ENCODE measurements at regions not wholly inside any gene's neighbourhood (a gene's known extent, or its start where the extent isn't known, plus 50 kb on each side); places are given as distances from the start of the nearest gene placed in this dataset.

DNA sequence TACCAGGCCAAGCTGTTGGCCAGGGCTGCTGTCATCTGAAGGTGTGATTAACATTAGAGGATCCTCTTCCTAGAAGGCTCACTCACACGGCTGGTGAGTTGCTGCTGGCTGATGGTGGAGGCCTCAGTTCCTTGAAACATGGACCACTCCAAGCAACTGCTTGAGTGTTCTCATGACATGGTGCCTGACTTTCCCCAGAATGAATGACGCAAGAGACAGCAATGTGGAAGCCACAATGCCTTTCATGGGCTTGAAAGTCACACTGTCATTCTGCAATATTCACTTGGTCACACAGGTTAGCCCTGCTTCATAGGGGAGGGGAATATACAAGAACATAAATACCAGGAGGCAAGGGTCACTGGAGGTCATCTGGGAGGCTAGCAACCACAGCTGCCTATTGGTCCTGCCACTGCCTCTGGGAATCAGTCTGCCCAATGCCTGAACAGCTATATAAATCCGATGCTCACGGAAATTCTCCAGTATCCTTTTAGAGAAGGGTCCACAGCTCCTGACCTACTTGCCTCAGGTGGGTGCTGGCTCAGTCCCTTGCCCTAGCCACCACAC is 97.1 kb upstream of the MAML3 start:
- Histone ChIP-seq H3K4me3 (ENCODE audit: low read depth, low read length) (no peak overlapping the region), H3K27ac (ENCODE audit: low read depth) (no peak overlapping the region), H3K36me3 (ENCODE audit: insufficient read depth) (no peaks in the 10 kb centered on the region), H3K4me1 (ENCODE audit: insufficient read depth) (no peaks in the 10 kb centered on the region)
- DNase-seq (ENCODE audit: extremely low spot score) = no peak
- WGBS = 87% methylated on average over 4 of the region's 4 CpGs

DNA sequence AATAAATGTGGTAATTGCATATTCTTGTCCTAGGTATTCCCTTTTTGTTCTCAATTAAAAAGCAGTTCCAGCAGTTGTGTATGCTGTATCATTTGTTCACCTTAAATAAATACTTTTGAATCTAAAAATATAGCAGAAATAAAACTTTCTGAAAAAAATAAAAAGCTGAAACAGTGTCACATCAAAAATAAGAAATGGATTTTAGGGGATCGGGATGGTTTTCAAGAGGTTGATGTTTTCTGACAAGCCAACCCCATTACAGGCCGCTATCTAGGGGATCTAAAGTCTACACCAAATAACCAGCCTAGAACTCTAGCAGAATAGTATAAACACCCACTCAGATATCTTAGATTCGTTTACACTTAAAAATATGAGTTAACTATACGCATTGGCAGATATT is 95.4 kb upstream of the MAML3 start:
- Histone ChIP-seq H3K36me3 (ENCODE audit: insufficient read depth) (no peaks in the 10 kb centered on the region), H3K4me1 (ENCODE audit: insufficient read depth) (no peaks in the 10 kb centered on the region), H3K27ac (ENCODE audit: low read depth) (no peak overlapping the region), H3K4me3 (ENCODE audit: low read depth, low read length) (no peak overlapping the region)
- no peak for DNase-seq (ENCODE audit: extremely low spot score)
- WGBS = 60% methylated on average over 4 of the region's 4 CpGs

DNA sequence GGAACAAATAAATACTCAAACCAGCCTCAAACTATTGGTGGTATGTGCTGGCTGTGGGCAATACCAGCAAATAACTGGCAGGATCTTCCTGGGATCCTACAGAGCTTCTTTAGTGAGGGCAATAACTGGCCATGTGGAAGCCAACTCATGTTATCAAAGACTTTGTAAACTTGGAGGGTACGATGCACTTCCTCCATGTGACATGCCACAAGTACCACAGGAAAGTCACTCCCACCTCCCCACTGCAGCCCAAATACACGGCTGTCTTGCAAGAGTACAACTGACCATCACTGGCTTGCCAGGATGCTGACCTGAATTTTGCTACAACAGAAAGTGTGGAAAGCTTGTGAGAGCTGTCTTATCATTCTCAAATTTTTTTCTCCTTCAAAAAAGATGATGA is 93.3 kb upstream of the MAML3 start:
- no peak for DNase-seq (ENCODE audit: extremely low spot score)
- H3K4me1 ChIP-seq (ENCODE audit: insufficient read depth) = no peaks in the 10 kb centered on the region
- no peak overlapping the region for H3K27ac ChIP-seq (ENCODE audit: low read depth)
- H3K4me3 ChIP-seq (ENCODE audit: low read depth, low read length) = no peak overlapping the region
- H3K36me3 ChIP-seq (ENCODE audit: insufficient read depth) = no peaks in the 10 kb centered on the region
- 78% methylated on average over 2 of the region's 2 CpGs for WGBS

DNA sequence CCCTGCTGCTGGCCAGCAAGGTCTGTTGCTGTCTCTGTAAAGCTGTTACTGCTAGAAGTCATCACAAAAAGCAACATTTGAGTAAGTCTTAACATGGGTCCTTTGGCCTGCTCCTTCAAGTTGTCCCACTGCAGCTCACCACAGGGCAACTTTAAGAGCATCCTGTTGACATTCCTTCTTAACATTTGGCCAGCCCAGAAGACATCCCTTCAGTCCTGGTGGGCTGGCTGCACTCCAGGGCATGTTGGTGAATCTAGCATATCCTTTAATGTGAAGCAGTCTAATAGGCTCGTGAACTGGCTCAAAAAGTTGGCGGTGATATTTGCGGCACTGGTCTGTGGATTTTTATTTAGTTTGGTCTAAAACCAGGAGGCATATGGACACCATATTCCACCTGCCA is 92.2 kb upstream of the MAML3 start:
- H3K4me1 ChIP-seq (ENCODE audit: insufficient read depth) = no peaks in the 10 kb centered on the region
- H3K27ac ChIP-seq (ENCODE audit: low read depth) = no peak overlapping the region
- WGBS = 89% methylated on average over 3 of the region's 3 CpGs
- H3K36me3 ChIP-seq (ENCODE audit: insufficient read depth) = no peaks in the 10 kb centered on the region
- no peak overlapping the region for H3K4me3 ChIP-seq (ENCODE audit: low read depth, low read length)
- no peak for DNase-seq (ENCODE audit: extremely low spot score)

DNA sequence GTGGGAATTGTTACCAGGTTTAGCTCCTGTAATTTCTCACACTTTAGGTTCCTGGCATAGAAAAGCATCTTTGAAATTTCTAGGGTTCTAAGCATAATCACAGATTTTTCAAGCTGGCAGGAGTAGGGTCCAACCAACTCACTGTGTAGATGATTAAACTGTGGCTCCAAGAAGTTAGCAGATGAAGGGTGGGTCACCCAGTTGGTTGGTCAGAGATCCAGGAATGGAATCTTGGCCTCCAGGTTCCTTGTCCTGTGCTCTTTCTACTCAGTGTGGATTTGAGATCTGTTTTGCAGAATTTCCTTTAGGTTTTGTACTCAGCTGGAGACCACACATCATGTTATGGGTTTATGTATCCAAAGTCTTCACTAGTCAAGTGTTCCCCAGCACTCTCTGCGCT is 90.3 kb upstream of the MAML3 start:
- Histone ChIP-seq H3K4me3 (ENCODE audit: low read depth, low read length) (no peak overlapping the region), H3K36me3 (ENCODE audit: insufficient read depth) (no peaks in the 10 kb centered on the region), H3K27ac (ENCODE audit: low read depth) (no peak overlapping the region), H3K4me1 (ENCODE audit: insufficient read depth) (no peaks in the 10 kb centered on the region)
- 98% methylated on average over 1 of the region's 1 CpG for WGBS
- DNase-seq (ENCODE audit: extremely low spot score) = no peak

DNA sequence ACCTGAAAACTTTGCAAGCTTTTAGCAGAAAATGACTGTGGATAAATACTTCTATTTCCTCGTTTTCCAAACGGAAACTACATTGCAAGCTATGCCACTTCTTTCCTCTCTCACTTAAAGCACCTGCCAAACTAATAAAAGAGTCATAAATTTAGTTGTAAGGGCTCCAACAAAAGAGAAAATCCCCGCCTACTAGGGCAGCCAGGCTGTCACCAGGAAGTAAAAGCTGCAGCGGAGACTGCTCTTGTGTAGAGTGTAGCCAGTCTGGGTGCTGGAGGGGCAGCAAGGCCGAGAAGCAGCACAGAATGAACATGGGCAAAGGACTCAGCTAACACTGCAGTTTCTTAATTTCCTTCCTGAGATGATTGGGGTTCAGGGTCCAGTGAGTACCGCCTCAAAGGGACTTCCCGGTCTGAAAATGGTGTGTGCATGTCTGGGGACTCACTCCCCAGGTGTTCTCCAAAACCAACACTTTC is 89.3 kb upstream of the MAML3 start:
- H3K27ac ChIP-seq (ENCODE audit: low read depth) = peak overlapping the region; percentile 28

DNA sequence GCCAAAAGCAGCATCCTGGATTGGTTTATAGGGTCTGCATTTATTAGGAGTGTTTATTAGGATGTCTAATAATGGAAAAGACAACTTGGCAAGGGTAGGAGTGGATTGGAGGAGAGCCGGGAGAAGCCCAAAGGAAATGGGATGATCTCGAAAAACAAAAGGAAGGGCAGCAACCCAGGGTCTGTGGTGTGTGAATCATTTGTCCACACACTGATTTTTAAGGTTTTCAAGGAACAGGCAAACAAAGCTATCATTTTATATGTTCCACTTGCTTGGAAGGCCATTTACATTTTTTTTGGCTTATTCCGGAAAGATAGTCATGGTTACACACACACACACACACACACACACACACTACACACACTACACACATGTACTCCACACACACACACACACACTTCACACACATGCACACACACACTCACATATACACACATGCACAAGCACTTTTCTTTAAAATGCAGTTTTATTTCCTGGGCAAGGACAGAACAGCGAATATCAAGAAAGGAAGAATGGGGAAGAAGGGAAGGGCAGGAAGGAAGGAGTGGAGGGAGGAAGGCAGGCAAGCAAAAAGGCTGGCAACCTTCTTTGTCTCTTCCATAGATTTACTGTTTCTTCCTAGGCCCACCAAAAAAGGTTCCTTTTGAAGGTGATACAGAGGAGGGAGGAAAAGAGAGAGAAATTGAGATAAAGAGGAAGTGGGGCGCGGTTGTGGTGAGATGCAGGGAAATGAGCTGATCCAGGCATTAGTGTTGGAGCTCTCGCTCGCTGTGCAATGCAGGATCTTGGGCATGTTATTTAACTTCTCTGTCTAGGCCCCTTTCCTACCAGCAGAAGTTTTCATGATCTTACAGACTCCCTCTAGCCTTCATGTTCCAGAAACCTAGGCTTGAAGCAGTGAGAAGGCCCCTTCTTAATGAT is 88.6 kb upstream of the MAML3 start:
- H3K27ac ChIP-seq (ENCODE audit: low read depth) = no peak overlapping the region
- 65% methylated on average over 8 of the region's 8 CpGs for WGBS
- no peak overlapping the region for H3K4me3 ChIP-seq (ENCODE audit: low read depth, low read length)
- no peak for DNase-seq (ENCODE audit: extremely low spot score)
- no peaks in the 10 kb centered on the region for H3K4me1 ChIP-seq (ENCODE audit: insufficient read depth)
- H3K36me3 ChIP-seq (ENCODE audit: insufficient read depth) = no peaks in the 10 kb centered on the region

More for the DNA sequence above, 89.3 kb upstream of the MAML3 start:
- no peak overlapping the region for H3K4me3 ChIP-seq (ENCODE audit: low read depth, low read length)
- DNase-seq (ENCODE audit: extremely low spot score) = no peak
- no peaks in the 10 kb centered on the region for H3K36me3 ChIP-seq (ENCODE audit: insufficient read depth)
- no peaks in the 10 kb centered on the region for H3K4me1 ChIP-seq (ENCODE audit: insufficient read depth)
- WGBS = 17% methylated on average over 7 of the region's 7 CpGs

DNA sequence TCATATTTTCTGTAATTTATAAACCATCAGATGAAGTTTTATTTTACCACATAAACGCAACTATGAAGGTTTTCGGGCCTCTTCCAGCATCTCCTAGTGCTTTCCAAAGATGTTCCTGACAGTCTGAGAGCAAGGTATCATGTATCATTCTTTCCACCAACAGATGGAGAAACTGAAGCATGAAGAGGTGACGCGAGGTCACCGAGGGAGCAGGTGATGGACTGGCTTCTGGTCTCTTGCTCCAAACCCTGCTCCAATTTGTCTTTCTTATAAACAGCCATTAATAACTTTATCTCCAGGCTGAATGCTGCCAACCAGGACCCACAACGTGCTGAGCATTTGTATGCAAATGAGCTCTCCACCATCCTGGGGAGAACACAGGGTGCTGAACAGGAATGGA is 86.3 kb upstream of the MAML3 start:
- WGBS = 90% methylated on average over 6 of the region's 6 CpGs
- H3K4me3 ChIP-seq (ENCODE audit: low read depth, low read length) = no peak overlapping the region
- no peaks in the 10 kb centered on the region for H3K4me1 ChIP-seq (ENCODE audit: insufficient read depth)
- no peak for DNase-seq (ENCODE audit: extremely low spot score)
- no peaks in the 10 kb centered on the region for H3K36me3 ChIP-seq (ENCODE audit: insufficient read depth)
- no peak overlapping the region for H3K27ac ChIP-seq (ENCODE audit: low read depth)

DNA sequence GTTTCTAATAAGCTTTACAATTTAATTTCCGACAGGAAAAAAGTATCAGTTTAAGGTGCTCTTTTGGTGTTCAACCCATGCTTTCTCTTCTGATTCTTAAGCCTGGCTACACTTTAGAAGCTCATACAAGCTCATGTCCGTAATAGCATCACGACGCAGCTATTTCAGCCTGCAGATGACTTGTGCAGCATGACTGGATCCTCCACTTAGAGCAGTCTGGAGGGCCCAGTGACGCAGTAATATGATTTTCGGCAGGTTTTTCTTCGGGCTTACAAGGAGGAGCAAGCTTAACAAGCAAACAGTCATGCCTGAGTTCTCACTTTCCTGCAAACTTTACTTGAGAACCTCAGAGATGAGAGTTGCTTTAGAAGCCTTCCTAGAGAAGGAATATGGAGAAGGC is 85.3 kb upstream of the MAML3 start:
- Histone ChIP-seq H3K4me3 (ENCODE audit: low read depth, low read length) (no peak overlapping the region), H3K36me3 (ENCODE audit: insufficient read depth) (no peaks in the 10 kb centered on the region), H3K27ac (ENCODE audit: low read depth) (no peak overlapping the region), H3K4me1 (ENCODE audit: insufficient read depth) (no peaks in the 10 kb centered on the region)
- WGBS = 77% methylated on average over 7 of the region's 7 CpGs
- DNase-seq (ENCODE audit: extremely low spot score) = no peak

DNA sequence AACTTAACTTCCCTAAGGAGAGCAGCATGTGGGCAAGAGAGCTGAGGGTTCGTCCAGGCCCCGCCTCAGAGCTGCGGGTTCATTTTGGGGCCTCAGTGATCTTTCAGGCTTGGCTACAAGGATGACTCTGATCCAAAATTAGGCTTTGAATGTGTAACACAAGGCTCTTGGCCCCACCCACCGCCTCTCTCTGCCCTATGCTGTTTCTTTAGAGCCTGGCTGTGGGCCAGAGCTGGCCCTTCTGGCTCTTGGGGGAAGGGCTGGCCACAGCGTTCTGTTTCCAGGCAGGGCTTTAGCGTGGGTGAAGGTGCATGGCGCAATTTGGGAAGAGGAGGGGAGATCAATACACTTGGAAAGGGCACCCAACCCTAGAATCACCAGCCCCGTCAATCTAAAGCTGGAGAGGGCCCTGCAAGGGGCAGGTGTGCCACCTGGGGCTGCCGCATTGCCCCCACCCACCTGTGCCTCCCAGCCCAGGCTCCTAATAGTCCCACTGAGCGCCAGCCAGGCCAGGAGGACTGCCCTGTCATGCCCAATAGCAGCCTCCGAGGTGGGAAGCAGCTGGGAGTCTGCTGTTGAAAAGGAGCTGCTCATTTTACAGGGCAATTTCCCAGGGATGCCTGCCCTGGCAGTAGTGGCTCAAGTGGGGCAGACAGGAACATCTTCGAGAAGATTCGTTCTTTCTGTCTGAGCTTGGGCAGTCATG is 84.5 kb upstream of the MAML3 start:
- Histone ChIP-seq H3K4me1 (ENCODE audit: insufficient read depth) (no peaks in the 10 kb centered on the region), H3K4me3 (ENCODE audit: low read depth, low read length) (no peak overlapping the region)
- no peak for DNase-seq (ENCODE audit: extremely low spot score)

DNA sequence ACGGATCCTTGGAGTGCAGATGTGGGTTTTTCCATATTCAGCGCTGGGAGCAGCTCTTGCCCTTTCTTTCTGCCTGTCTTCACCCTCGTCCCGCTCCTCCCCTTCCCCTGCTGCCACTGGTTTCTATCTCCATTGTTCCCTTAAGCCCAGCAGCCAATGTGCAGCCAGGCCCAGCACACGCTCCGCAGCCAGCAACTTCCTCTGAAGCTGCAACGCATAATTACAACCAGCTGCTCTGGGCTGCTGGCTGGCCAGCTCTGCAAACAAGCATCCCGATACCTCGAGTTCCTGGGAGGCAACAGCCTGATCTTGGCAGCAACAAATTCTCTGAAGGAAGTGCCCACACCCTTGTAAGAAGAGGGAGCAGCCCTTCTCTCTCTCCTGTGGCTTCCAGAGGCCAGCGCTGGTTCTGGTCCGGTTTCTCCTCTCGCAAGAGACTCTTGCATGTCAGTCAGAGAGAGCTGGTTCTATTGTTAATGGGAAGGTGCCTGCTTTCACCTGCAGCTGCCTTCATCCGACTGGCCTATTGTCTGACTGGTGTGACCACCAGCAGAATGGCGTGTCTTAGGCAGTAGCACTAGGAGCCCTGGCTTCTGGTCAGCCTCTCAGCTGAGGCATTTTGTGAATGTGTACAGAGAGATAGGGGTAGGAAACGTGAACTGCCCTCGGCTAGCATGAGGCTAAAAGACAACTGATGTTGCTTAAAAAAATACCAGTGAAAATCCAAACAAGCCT is 83.8 kb upstream of the MAML3 start:
- Histone ChIP-seq H3K4me1 (ENCODE audit: insufficient read depth) (no peaks in the 10 kb centered on the region), H3K4me3 (ENCODE audit: low read depth, low read length) (no peak overlapping the region), H3K27ac (ENCODE audit: low read depth) (peak overlapping the region; percentile 4), H3K36me3 (ENCODE audit: insufficient read depth) (no peaks in the 10 kb centered on the region)
- DNase-seq (ENCODE audit: extremely low spot score) = peak; percentile 72
- 9% methylated on average over 16 of the region's 16 CpGs for WGBS

More for the DNA sequence above, 84.5 kb upstream of the MAML3 start:
- H3K27ac ChIP-seq (ENCODE audit: low read depth) = peak overlapping the region; percentile 49
- H3K36me3 ChIP-seq (ENCODE audit: insufficient read depth) = no peaks in the 10 kb centered on the region
- 34% methylated on average over 13 of the region's 13 CpGs for WGBS

DNA sequence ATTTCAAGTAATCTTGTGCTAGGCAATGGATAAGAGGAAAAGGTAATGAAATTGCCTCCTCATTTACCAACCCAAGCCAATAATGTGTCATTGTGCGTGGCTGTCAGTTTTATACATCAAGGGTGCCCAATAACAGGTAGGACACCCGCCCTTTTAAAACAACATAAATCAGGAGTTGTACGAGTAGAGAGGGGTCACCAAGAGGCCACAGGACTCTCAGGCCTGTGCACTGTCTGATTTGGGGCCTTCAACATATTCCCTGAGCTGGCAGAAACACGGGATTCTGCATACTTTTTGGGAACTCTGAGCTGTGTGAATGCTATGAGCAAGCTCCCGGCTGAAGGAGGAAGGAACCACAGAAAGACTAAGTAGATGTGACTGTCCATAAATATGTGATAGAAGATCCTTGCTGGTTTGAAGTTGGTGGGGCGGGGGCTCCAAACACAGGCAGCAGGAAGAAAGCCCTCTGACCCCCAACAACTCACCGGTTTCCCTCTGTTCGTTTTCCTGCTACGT is 82.7 kb upstream of the MAML3 start:
- WGBS = 63% methylated on average over 9 of the region's 9 CpGs
- Histone ChIP-seq H3K4me1 (ENCODE audit: insufficient read depth) (no peaks in the 10 kb centered on the region), H3K4me3 (ENCODE audit: low read depth, low read length) (no peak overlapping the region), H3K27ac (ENCODE audit: low read depth) (no peak overlapping the region), H3K36me3 (ENCODE audit: insufficient read depth) (no peaks in the 10 kb centered on the region)
- DNase-seq (ENCODE audit: extremely low spot score) = no peak

DNA sequence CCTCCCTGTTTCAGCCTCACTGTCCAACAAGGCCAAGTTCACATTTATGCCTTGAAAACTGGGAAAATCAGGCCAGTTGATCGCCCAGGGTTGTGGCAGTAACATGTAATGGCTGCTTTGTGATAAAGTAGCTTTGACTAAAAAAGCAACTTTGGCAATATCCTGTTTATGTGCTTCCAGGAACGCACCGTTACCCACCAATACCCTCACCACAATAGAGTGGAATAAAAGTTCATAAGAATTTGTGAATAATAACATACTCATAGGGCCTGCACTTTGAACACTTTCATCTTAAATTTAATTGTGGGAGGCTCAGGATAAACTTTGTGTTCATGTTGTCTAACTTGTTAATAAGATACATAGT is 80.7 kb upstream of the MAML3 start:
- no peaks in the 10 kb centered on the region for H3K4me1 ChIP-seq (ENCODE audit: insufficient read depth)
- no peak overlapping the region for H3K4me3 ChIP-seq (ENCODE audit: low read depth, low read length)
- DNase-seq (ENCODE audit: extremely low spot score) = no peak
- no peaks in the 10 kb centered on the region for H3K36me3 ChIP-seq (ENCODE audit: insufficient read depth)
- H3K27ac ChIP-seq (ENCODE audit: low read depth) = no peak overlapping the region
- WGBS = 90% methylated on average over 3 of the region's 3 CpGs
